Activated naive CD4-positive, alpha-beta T cell treated with anti-CD3 and anti-CD28 coated beads, Interleukin-2, amount 50 U/mL, for 72 hours (primary cell): ENCODE measurements at regions not wholly inside any gene's neighbourhood (a gene's known extent, or its start where the extent isn't known, plus 50 kb on each side); places are given as distances from the start of the nearest gene placed in this dataset.
"Not testable (repeated sequence)": the region's sequence is repeated elsewhere in the genome, so short reads cannot be mapped to it uniquely, and the experiment has no call there.

ENCODE experiments used
- ATAC-seq, 2 donors: fragments of 150-1000 bp; cut with Tn5 transposase; 2 replicates each; pipeline ENCODE4 v1.10.0; 2021; ENCODE audit warnings: mild to moderate bottlenecking in 2 of 2, moderate library complexity in 2 of 2
- DNase-seq, 2 donors: peaks; one replicate each; pipeline ENCODE4 v3.0.0; 2021 to 2022; ENCODE audit warnings: low spot score in 2 of 2
- H3K27ac Mint-ChIP-seq, 2 donors: one replicate each; pipeline ENCODE4 v1.8.0; 2022; ENCODE audit warnings: mild to moderate bottlenecking in 2 of 2, mixed read lengths in 2 of 2
- H3K36me3 Mint-ChIP-seq, 2 donors: one replicate each; pipeline ENCODE4 v1.8.0; 2022; ENCODE audit warnings: mixed read lengths in 2 of 2
- H3K9me3 Mint-ChIP-seq, 2 donors: one replicate each; pipeline ENCODE4 v1.8.0; 2022; ENCODE audit warnings: mixed read lengths in 2 of 2

DNA sequence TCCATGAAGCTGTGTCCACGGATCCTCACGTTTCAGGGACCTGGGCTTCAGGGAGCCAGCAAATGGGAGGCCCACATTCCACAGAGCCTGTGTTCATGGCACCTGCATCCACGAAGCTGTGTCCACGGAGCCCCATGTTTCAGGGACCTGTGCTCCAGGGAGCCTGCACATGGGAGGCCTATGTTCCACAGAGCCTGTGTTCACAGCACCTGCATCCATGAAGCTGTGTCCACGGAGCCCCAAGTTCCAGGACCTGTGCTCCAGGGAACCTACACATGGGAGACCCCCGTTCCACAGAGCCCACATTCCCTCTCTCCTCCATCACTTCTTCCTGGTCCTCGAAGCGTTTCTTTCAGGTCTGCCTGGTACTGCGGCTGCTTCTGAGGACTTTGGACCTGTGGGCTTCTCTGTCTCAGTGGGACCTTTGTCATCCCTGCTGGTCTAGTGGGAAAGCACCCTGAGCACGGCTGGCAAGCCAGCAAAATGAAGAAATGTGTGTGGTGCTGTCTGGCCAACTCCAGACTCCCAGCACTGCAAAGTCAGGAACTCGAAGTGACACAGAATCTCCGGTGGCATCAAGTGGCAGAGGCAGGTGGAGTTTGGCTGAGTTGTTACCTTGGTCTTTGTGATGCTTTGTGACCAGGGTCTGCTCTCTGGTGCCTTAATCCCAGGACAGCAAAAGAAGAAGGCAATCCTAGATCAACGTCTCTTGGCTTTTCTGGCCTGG lies 245.9 kb downstream of the DLL1 start:
- no peak for ATAC-seq

DNA sequence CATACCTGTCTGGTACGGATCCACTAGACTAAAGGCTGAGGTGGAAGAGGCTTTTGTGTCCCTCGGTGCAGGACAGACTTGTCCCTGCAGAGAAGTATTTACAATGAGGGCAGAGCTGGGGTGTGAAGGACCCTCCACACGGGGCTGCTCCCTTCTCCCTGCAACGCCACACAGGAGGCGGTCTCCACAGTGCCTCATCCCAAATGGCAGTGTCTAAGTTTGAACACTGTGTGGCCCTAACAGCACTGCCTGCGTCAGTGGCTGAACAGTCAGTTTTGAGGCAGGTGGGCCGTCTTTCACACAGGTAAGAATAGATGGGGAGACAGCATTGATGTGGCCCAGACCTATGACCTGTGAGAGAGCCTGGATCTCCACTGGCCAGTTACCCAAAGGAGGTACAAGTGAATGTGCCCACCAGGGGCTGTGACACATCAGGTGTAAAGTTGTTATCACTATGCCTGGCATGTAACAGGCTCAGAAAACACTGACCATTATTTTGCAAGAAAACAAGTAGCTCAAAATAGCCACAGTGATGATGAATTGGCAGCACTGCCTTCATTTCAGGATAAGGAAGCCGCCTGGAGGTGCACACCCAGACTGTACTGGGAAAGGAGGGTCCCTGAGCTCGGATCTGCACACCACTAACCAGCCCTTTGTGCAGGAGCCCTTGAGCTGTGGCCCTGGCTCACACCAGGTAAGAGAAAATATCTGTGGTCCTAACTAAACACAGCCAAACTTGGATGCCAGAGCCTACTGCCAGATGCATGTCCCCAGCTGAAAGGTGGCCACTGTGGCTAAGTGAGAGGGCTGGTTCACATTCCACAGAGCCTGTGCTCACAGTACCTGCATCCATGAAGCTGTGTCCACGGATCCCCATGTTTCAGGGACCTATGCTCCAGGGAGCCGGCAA lies 246.7 kb downstream of the DLL1 start:
- DNase-seq (no peak), ATAC-seq (no peak)
- no peaks in the 10 kb centered on the region for H3K36me3 Mint-ChIP-seq
- H3K9me3 Mint-ChIP-seq = no peaks in the 10 kb centered on the region
- no peak overlapping the region for H3K27ac Mint-ChIP-seq

More for the DNA sequence above, 245.9 kb downstream of the DLL1 start:
- H3K9me3 Mint-ChIP-seq = no peaks in the 10 kb centered on the region
- no peaks in the 10 kb centered on the region for H3K36me3 Mint-ChIP-seq
- no peak for DNase-seq
- no peak overlapping the region for H3K27ac Mint-ChIP-seq

- no peak for ATAC-seq
- Mint-ChIP-seq H3K36me3 (no peaks in the 10 kb centered on the region), H3K9me3 (no peaks in the 10 kb centered on the region), H3K27ac (no peak overlapping the region)
- no peak for DNase-seq
Observed at GRCh38 chr6:170043150-170043819, 247.6 kb downstream of the DLL1 start.

DNA sequence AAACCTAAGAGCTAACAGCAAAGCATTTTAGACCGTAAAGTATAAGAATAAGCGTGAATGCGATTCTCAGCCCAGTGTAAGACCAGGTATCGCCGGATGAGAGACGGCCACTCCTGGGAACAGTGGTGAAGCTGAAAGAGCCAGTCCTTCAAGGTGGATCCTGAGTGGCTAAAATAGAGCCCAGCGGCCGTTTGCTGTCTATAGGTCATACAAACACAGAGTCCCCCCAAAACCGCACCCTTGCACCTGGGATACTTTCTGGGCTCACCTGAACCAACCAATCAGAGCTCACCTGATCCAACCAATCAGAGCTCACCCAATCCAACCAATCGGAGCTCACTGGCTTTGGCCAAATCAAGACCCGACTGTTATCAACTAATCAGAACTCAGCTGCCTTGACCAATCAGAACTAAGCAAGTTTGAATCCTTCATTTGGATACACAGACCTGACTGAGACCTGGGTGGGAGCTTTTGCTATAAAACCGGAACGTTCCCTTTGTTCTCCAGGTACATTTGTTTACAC lies 248.2 kb downstream of the DLL1 start:
- Mint-ChIP-seq H3K36me3 (no peaks in the 10 kb centered on the region), H3K9me3 (no peaks in the 10 kb centered on the region), H3K27ac (no peak overlapping the region)
- no peak for DNase-seq
- no peak for ATAC-seq

DNA sequence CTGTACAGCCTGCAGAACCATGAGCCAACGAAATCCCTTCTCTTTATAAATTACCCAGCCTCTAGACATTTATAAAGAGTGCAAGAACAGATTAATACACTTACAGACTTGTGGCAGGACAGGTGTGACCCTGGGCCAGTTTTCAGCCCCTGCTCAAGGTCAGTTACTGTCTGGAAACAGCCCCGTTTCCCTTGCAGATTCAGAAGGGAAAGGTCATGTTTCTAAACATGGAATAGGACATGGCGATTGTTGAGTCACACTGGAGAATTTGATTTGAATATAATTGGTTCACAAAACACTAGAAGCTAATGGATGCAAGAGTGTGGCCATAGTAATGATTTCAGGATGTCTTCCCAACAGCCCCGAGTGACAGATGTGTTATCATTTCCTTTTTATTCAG lies 248.8 kb downstream of the DLL1 start:
- H3K9me3 Mint-ChIP-seq = no peaks in the 10 kb centered on the region
- no peaks in the 10 kb centered on the region for H3K36me3 Mint-ChIP-seq
- DNase-seq = no peak
- ATAC-seq = no peak
- no peak overlapping the region for H3K27ac Mint-ChIP-seq

DNA sequence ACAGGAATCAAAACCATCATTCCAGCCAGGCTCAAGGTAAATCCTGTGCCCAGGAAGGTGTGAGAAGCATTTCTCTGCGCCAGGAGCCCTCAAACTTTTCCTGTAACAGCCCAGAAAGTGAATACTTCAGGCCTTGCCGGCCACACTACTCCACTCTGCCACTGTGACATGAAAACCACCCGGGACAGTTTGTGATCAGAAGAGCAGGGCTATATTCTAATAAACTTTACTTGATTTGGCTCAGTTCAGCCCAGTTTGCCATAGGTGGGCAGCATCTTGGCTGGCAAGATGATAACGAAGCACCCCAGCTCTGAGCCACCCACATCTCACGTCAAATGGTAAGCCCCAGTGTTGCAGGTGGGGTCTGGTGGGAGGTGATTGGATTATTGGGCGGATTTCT lies 249.4 kb downstream of the DLL1 start:
- Mint-ChIP-seq H3K9me3 (no peaks in the 10 kb centered on the region), H3K36me3 (peaks cover 0 to 4% of the 10 kb centered on the region in 2 donors), H3K27ac (no peak overlapping the region)
- DNase-seq (no peak), ATAC-seq (no peak)

- Mint-ChIP-seq H3K9me3 (no peaks in the 10 kb centered on the region), H3K36me3 (peaks cover 0 to 9% of the 10 kb centered on the region in 2 donors), H3K27ac (no peak overlapping the region)
- no peak for DNase-seq
- no peak for ATAC-seq
Observed at GRCh38 chr6:170040906-170041305, 250.0 kb downstream of the DLL1 start.

GRCh38 chr6:170040115-170040500 lies 250.8 kb downstream of the DLL1 start:
- no peak for ATAC-seq
- Mint-ChIP-seq H3K36me3 (peaks cover 0 to 14% of the 10 kb centered on the region in 2 donors), H3K9me3 (no peaks in the 10 kb centered on the region), H3K27ac (no peak overlapping the region)
- DNase-seq = no peak

DNA sequence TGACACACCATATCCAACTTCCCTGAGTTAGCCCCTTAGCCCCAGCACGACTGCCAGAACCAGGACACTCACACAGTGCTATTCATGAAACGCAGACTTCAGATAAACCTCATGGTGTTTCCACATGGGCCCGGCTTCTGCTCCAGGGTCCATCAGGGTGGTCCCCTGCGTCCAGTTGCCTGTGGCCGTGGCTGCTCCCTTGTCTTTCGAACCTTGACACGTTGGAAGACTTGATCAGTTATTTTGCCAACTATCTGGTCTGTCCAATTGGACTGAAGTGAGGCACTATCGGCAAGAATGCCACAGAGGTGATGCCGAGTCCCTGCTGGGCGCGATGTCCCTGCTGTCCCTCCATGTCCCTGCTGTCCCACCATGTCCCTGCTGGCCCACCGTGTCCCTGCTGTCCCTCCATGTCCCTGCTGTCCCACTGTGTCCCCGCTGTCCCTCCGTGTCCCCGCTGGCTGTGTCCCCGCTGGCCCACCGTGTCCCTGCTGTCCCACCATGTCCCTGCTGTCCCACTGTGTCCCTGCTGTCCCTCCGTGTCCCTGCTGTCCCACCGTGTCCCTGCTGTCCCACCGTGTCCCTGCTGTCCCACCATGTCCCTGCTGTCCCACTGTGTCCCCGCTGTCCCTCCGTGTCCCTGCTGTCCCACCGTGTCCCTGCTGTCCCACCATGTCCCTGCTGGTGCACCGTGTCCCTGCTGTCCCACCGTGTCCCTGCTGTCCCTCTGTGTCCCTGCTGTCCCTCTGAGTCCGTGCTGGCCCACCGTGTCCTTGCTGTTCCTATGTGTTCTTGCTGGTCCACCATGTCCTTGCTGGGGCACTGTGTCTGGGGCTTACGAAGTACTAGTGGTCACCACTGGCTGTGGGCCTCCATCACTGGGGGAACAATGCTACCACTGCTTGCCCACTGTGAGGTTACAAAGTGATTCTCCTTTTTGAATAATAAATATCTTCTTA lies 251.4 kb downstream of the DLL1 start:
- Mint-ChIP-seq H3K36me3 (peaks cover 0 to 14% of the 10 kb centered on the region in 2 donors), H3K27ac (no peak overlapping the region), H3K9me3 (no peaks in the 10 kb centered on the region)
- ATAC-seq (no peak), DNase-seq (peak in 1 of 2 donors; percentile 35)

GRCh38 chr6:170038708-170039107 lies 252.2 kb downstream of the DLL1 start:
- peaks cover 0 to under 1% of the 10 kb centered on the region in 2 donors for H3K9me3 Mint-ChIP-seq
- peaks cover 1 to 20% of the 10 kb centered on the region in 2 donors for H3K36me3 Mint-ChIP-seq
- ATAC-seq = no peak
- H3K27ac Mint-ChIP-seq = no peak overlapping the region
- DNase-seq = no peak

DNA sequence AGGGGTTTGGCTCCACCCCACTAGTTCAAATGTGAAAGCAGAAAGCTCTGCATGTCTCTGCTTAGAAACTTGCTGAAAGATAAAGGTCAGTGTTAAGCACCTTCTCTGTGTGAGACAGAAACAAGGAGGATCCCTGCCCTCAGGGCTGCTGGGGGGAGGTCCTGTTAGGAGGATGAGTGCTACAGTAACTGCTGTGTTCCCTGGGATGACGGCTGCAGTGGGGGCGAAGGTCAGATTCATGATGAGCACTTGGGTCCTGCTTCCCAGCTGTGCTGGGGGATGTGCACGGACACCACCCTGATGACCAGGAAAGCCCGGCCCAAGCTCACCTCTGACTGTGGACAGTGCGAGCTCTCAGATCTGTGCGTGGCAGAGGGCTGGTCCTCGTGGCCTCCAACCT lies 252.6 kb downstream of the DLL1 start:
- peaks cover 6 to 24% of the 10 kb centered on the region in 2 donors for H3K36me3 Mint-ChIP-seq
- ATAC-seq (no peak), DNase-seq (peak in 1 of 2 donors; percentile 30)
- peaks cover 0 to 5% of the 10 kb centered on the region in 2 donors for H3K9me3 Mint-ChIP-seq
- H3K27ac Mint-ChIP-seq = no peak overlapping the region

DNA sequence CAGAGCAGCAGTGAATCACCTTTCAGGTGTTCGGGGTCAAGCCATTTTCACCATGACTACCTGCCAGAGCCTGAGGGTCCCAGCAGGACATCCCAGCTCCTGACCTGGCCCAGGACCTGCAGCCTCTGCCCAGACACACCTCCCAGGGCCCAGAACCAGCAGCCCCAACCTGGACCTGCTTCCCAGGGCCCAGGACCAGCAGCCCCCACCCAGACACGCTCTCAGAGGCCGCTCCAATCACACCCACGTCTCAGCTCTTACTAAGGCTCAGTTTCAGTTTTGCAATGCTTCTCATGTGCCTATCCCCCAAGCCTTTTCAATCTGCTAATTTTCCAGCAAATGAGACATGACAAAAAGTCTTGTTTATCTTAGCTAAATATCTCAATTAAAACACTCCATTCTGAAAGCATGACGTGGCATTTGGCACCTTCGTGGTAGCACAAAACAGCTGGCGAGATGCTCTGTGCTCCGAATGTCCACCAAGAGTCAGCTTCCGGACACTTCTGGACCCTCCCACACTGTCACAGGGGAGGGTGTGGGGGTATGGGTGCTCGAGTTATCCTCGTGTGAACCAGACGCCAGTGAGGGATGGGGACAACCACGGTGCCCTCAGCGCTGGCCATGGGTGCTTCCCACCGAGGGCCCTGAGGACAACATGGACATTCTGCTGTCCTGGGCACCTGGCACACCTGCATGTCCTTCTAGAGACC lies 253.2 kb downstream of the DLL1 start:
- ATAC-seq = no peak
- Mint-ChIP-seq H3K36me3 (peaks cover 6 to 26% of the 10 kb centered on the region in 2 donors), H3K27ac (no peak overlapping the region), H3K9me3 (peaks cover 0 to 6% of the 10 kb centered on the region in 2 donors)
- DNase-seq = peak in 1 of 2 donors; percentile 25

DNA sequence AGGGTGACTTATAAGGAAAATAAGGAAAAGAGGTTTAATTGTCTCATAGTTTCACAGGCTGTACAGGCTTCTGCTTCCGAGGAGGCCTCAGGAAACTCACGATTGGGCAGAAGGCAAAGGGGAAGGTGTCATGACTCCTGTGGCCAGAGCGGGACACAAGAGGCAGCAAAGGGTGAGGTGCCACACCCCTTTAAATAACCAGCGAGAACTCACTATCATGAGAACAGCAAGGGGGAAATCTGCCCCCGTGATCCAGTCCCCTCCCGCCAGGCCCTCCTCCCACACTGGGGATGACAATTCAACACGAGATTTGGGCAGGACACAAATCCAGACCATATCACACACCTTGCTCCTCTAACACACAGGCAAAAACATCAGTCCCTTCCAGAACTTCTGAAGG lies 254.0 kb downstream of the DLL1 start:
- H3K36me3 Mint-ChIP-seq = peaks cover 6 to 26% of the 10 kb centered on the region in 2 donors
- no peak for ATAC-seq
- peak in 1 of 2 donors; percentile 11 for DNase-seq
- H3K27ac Mint-ChIP-seq = no peak overlapping the region
- H3K9me3 Mint-ChIP-seq = peaks cover 0 to 6% of the 10 kb centered on the region in 2 donors

- DNase-seq, H3K9me3 Mint-ChIP-seq, ATAC-seq, H3K27ac Mint-ChIP-seq: not testable (repeated sequence)
- peaks cover 6 to 26% of the 10 kb centered on the region in 2 donors for H3K36me3 Mint-ChIP-seq
Observed at GRCh38 chr6:170036367-170036766, 254.5 kb downstream of the DLL1 start.

- Mint-ChIP-seq H3K36me3 (peaks cover 6 to 26% of the 10 kb centered on the region in 2 donors), H3K9me3 (peaks cover 0 to 6% of the 10 kb centered on the region in 2 donors), H3K27ac (no peak overlapping the region)
- no peak for ATAC-seq
- DNase-seq = peak in 1 of 2 donors; percentile 33
Observed at GRCh38 chr6:170035901-170036304, 255.0 kb downstream of the DLL1 start.
